Panc1 (cell line): ENCODE measurements at regions not wholly inside any gene's neighbourhood (a gene's known extent, or its start where the extent isn't known, plus 50 kb on each side); places are given as distances from the start of the nearest gene placed in this dataset.
"Not testable (repeated sequence)": the region's sequence is repeated elsewhere in the genome, so short reads cannot be mapped to it uniquely, and the experiment has no call there.

Experiments
- ATAC-seq: fragments of 200-7000 bp; cut with Tn5 transposase; 2 replicates; pipeline ENCODE4 v1.9.1; 2020; ENCODE audit warnings: mild to moderate bottlenecking, moderate library complexity
- BruUV-seq: library from RNA; stranded (reverse); fragments of 400-500 nt; replicated peaks from 2 replicates; lab custom pipeline; 2021; lab: Mats Ljungman, UMichigan
- CTCF ChIA-PET: fragments of 300-600 bp; sonication (Branson Sonifier 250); formaldehyde crosslinking; loops from one replicate; lab custom pipeline; 2022; ENCODE audit warnings: antibody characterized with exemption; lab: Charles Lee
- POLR2A ChIA-PET: fragments of 300-600 bp; sonication (Branson Sonifier 250); formaldehyde crosslinking; loops from one replicate; lab custom pipeline; 2022; ENCODE audit warnings: antibody characterized with exemption; lab: Charles Lee
- DNase-seq: peaks from one replicate; pipeline ENCODE4 v3.0.0-alpha.2; 2010; ENCODE audit warnings: low read depth, low spot score
- H3K27ac ChIP-seq: 2 replicates; pipeline ENCODE4 v1.5.1; 2011; ENCODE audit warnings: mild to moderate bottlenecking, low read length, inconsistent platforms
- H3K27me3 ChIP-seq: fragments of 200-500 bp; sonication (Bioruptor generic); 2 replicates; pipeline ENCODE4 v1.6.0; 2014; ENCODE audit warnings: low read length, inconsistent platforms; ENCODE audit not compliant: control insufficient read depth, insufficient read depth
- H3K36me3 ChIP-seq: fragments of 200-500 bp; sonication (Bioruptor generic); 2 replicates; pipeline ENCODE4 v1.5.1; 2014; ENCODE audit warnings: inconsistent platforms, mild to moderate bottlenecking, low read length, moderate library complexity; ENCODE audit not compliant: control insufficient read depth, insufficient read depth
- H3K4me1 ChIP-seq: 2 replicates; pipeline ENCODE4 v1.5.1; 2011; ENCODE audit warnings: inconsistent platforms, mild to moderate bottlenecking, low read length, moderate library complexity; ENCODE audit not compliant: control insufficient read depth, insufficient read depth
- H3K4me3 ChIP-seq, 2 experiments: 2 replicates each; pipeline ENCODE4 v1.5.1; 2011 to 2012; ENCODE audit warnings: low read depth in 2 of 2, low read length in 2 of 2, mild to moderate bottlenecking in 2 of 2, inconsistent platforms in 1 of 2, moderate library complexity in 1 of 2
- H3K9me3 ChIP-seq: fragments of 200-500 bp; sonication (Bioruptor generic); 2 replicates; pipeline ENCODE4 v1.5.1; 2014; ENCODE audit warnings: low read depth, mild to moderate bottlenecking, inconsistent platforms, low read length, moderate library complexity; ENCODE audit not compliant: control insufficient read depth, insufficient read depth
- CTCF ChIP-seq: fragments of 450-650 bp; IDR thresholded peaks from 2 replicates; pipeline ENCODE4 v1.5.1; 2017; ENCODE audit warnings: mild to moderate bottlenecking
- POLR2AphosphoS5 ChIP-seq: IDR thresholded peaks from 2 replicates; pipeline ENCODE4 v1.6.1; 2012; ENCODE audit warnings: mild to moderate bottlenecking, low read depth, low read length, moderate library complexity
- REST ChIP-seq, 2 experiments: IDR thresholded peaks; 2 replicates each; pipeline ENCODE4 v1.6.1; 2011 to 2012; ENCODE audit warnings: low read depth in 2 of 2, control low read depth in 1 of 2, low read length in 1 of 2, mild to moderate bottlenecking in 1 of 2, moderate library complexity in 1 of 2; ENCODE audit not compliant: insufficient read depth in 1 of 2
- SIN3A ChIP-seq: IDR thresholded peaks from 2 replicates; pipeline ENCODE4 v1.6.1; 2012; ENCODE audit warnings: low read depth, mild to moderate bottlenecking, low read length, moderate library complexity, borderline replicate concordance; ENCODE audit not compliant: insufficient read depth
- TCF7L2 ChIP-seq: IDR thresholded peaks from 2 replicates; pipeline ENCODE4 v1.6.1; 2011; ENCODE audit warnings: mild to moderate bottlenecking, low read depth, low read length, inconsistent platforms
- in situ Hi-C: cut with HindIII; loops from 2 replicates; pipeline ENCODE4 v1.10.0; 2016; ENCODE audit warnings: low sequenced_read_pairs, low pct_unique_long_range_greater_than_20kb
- intact Hi-C: fragments of 100-400 bp; cut with micrococcal nuclease; formaldehyde crosslinking; loops from one replicate; pipeline ENCODE4 v1.10.0; 2022; ENCODE audit not compliant: unreplicated experiment

GRCh38 chr13:37158481-37158880 is 53.0 kb upstream of the CSNK1A1L start:
- in situ Hi-C loops = no loop called here
- ChIA-PET CTCF (no interaction called here), POLR2A (no interaction called here)
- intact Hi-C loops = no loop called here
- no TSS peak for BruUV-seq
- no peaks in the 10 kb centered on the region for H3K4me1 ChIP-seq
- no peaks in the 10 kb centered on the region for H3K27me3 ChIP-seq
- H3K4me3 ChIP-seq = no peak overlapping the region
- no peak for TF ChIP-seq TCF7L2
- no peak for TF ChIP-seq REST (IDR thresholded peaks at IDR 0.05; ENCODE audit: insufficient read depth in 1 of 2, low read depth in 2 of 2, low read length in 1 of 2)
- TF ChIP-seq SIN3A = no peak
- no peak for TF ChIP-seq CTCF
- no peak for TF ChIP-seq POLR2AphosphoS5
- H3K36me3 ChIP-seq = no peaks in the 10 kb centered on the region
- DNase-seq (no peak), ATAC-seq (no peak)
- H3K27ac ChIP-seq = no peak overlapping the region
- H3K9me3 ChIP-seq = no peaks in the 10 kb centered on the region

GRCh38 chr13:37155613-37156097 is 50.2 kb upstream of the CSNK1A1L start:
- DNase-seq, CTCF ChIA-PET: not testable (repeated sequence)

More at GRCh38 chr13:37155613-37156097, 50.2 kb upstream of the CSNK1A1L start:
- ATAC-seq, POLR2A ChIA-PET, BruUV-seq, H3K4me3 ChIP-seq, H3K27ac ChIP-seq, H3K4me1 ChIP-seq, H3K9me3 ChIP-seq, H3K27me3 ChIP-seq, intact Hi-C loops, in situ Hi-C loops, H3K36me3 ChIP-seq: not testable (repeated sequence)
